ENCODE measurements at regions not wholly inside any gene's neighbourhood (a gene's known extent, or its start where the extent isn't known, plus 50 kb on each side); places are given as distances from the start of the nearest gene placed in this dataset.

- H3K36me3 ChIP-seq (ENCODE audit: insufficient read depth, low read length), result no peaks in the 10 kb centered on the region
- no peak overlapping the region for H3K4me2 ChIP-seq (ENCODE audit: low read depth, low read length, poor library complexity, severe bottlenecking)
- DNase-seq, result no peak
- H3K4me1 ChIP-seq (ENCODE audit: low read length), result no peaks in the 10 kb centered on the region
- H3K4me3 ChIP-seq (ENCODE audit: low read length), result no peak overlapping the region
- H3K27me3 ChIP-seq (ENCODE audit: low read length), result no peaks in the 10 kb centered on the region
- 0 out of 2 replicates have a peak, but pooled peaks cover 3% of the 10 kb centered on the region for H3K9me2 ChIP-seq (replicated peaks; ENCODE audit: insufficient read depth, low read length)
- no peak overlapping the region for H2AFZ ChIP-seq (ENCODE audit: low read length)
- H3K27ac ChIP-seq (ENCODE audit: low read length), result no peak overlapping the region
- no peak overlapping the region for H3K9ac ChIP-seq (ENCODE audit: low read length)
- no peaks in the 10 kb centered on the region for H4K20me1 ChIP-seq (ENCODE audit: insufficient read depth, low read depth, low read length)
- no peaks in the 10 kb centered on the region for H3K79me2 ChIP-seq (ENCODE audit: low read length)
- H3K9me3 ChIP-seq (ENCODE audit: low read length), result no peaks in the 10 kb centered on the region
These were observed 70.2 kb downstream of the CLDN1 start for GRCh38 chr3:190252080-190252479.

DNA sequence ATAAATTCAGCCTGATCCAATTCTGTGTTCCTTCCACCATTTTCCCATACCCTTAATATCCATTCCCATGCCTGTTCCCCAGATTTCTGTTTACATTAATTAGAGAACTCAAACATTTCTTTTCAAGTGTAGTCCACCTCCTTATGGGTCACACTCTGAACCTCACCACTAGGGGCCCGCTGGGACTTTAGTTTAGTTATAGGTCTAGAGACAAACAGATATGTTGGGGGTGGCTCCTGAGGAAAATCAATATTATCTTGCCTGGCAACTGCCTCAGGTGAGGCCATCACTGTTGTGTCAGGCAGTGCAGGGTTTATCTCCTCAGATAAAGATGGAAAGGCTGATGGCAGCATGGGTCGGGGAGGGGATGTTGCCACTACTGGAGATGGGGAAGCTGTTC is 72.8 kb downstream of the CLDN1 start:
- no peak overlapping the region for H3K4me2 ChIP-seq (ENCODE audit: low read depth, low read length, poor library complexity, severe bottlenecking)
- H3K4me1 ChIP-seq (ENCODE audit: low read length), result no peaks in the 10 kb centered on the region
- no peaks in the 10 kb centered on the region for H3K36me3 ChIP-seq (ENCODE audit: insufficient read depth, low read length)
- no peak overlapping the region for H2AFZ ChIP-seq (ENCODE audit: low read length)
- no peak overlapping the region for H3K27ac ChIP-seq (ENCODE audit: low read length)
- no peak overlapping the region for H3K9ac ChIP-seq (ENCODE audit: low read length)
- H3K27me3 ChIP-seq (ENCODE audit: low read length), result no peaks in the 10 kb centered on the region
- 0 out of 2 replicates have a peak, but pooled peaks cover 3% of the 10 kb centered on the region for H3K9me2 ChIP-seq (replicated peaks; ENCODE audit: insufficient read depth, low read length)
- H3K79me2 ChIP-seq (ENCODE audit: low read length), result no peaks in the 10 kb centered on the region
- DNase-seq, result no peak
- H3K9me3 ChIP-seq (ENCODE audit: low read length), result peaks cover 7% of the 10 kb centered on the region; the same call in 1 of the 2 replicates
- no peaks in the 10 kb centered on the region for H4K20me1 ChIP-seq (ENCODE audit: insufficient read depth, low read depth, low read length)
- H3K4me3 ChIP-seq (ENCODE audit: low read length), result no peak overlapping the region

DNA sequence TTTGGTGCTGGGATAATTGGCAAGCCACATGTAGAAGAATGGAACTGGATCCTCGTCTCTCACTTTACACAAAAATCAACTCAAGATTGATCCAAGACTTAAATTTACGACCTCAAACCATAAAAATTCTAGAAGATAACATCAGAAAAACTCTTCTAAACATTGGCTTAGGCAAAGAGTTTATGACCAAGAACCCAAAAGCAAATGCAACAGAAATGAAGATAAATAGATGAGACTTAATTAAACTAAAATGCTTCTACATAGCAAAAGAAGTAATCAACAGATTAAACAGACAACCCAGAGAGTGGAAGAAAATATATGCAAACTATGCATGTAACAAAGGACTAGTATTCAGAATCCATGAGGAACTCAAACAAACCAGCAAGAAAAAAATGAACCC is 80.1 kb downstream of the CLDN1 start:
- Histone ChIP-seq H2AFZ (ENCODE audit: low read length) (no peak overlapping the region), H3K9ac (ENCODE audit: low read length) (no peak overlapping the region), H3K9me2 (replicated peaks; ENCODE audit: insufficient read depth, low read length) (no peaks in the 10 kb centered on the region), H4K20me1 (ENCODE audit: insufficient read depth, low read depth, low read length) (no peaks in the 10 kb centered on the region), H3K4me3 (ENCODE audit: low read length) (no peak overlapping the region), H3K4me2 (ENCODE audit: low read depth, low read length, poor library complexity, severe bottlenecking) (no peak overlapping the region), H3K9me3 (ENCODE audit: low read length) (peaks cover 32% of the 10 kb centered on the region), H3K36me3 (ENCODE audit: insufficient read depth, low read length) (no peaks in the 10 kb centered on the region), H3K27ac (ENCODE audit: low read length) (no peak overlapping the region), H3K27me3 (ENCODE audit: low read length) (no peaks in the 10 kb centered on the region), H3K4me1 (ENCODE audit: low read length) (no peaks in the 10 kb centered on the region), H3K79me2 (ENCODE audit: low read length) (no peaks in the 10 kb centered on the region)
- no peak for DNase-seq

- no peaks in the 10 kb centered on the region for H3K4me1 ChIP-seq (ENCODE audit: low read length)
- H3K4me3 ChIP-seq (ENCODE audit: low read length), result no peak overlapping the region
- no peak overlapping the region for H2AFZ ChIP-seq (ENCODE audit: low read length)
- no peak overlapping the region for H3K9ac ChIP-seq (ENCODE audit: low read length)
- no peaks in the 10 kb centered on the region for H4K20me1 ChIP-seq (ENCODE audit: insufficient read depth, low read depth, low read length)
- no peaks in the 10 kb centered on the region for H3K9me2 ChIP-seq (replicated peaks; ENCODE audit: insufficient read depth, low read length)
- no peak for DNase-seq
- no peak overlapping the region for H3K4me2 ChIP-seq (ENCODE audit: low read depth, low read length, poor library complexity, severe bottlenecking)
- no peaks in the 10 kb centered on the region for H3K27me3 ChIP-seq (ENCODE audit: low read length)
- no peak overlapping the region for H3K27ac ChIP-seq (ENCODE audit: low read length)
- no peaks in the 10 kb centered on the region for H3K79me2 ChIP-seq (ENCODE audit: low read length)
- no peaks in the 10 kb centered on the region for H3K36me3 ChIP-seq (ENCODE audit: insufficient read depth, low read length)
- H3K9me3 ChIP-seq (ENCODE audit: low read length), result peaks cover 25% of the 10 kb centered on the region
These were observed 82.9 kb downstream of the CLDN1 start for GRCh38 chr3:190239325-190239724.

- Histone ChIP-seq H3K27me3 (ENCODE audit: low read length) (no peaks in the 10 kb centered on the region), H4K20me1 (ENCODE audit: insufficient read depth, low read depth, low read length) (no peaks in the 10 kb centered on the region), H3K79me2 (ENCODE audit: low read length) (no peaks in the 10 kb centered on the region), H3K9ac (ENCODE audit: low read length) (no peak overlapping the region), H3K9me3 (ENCODE audit: low read length) (peaks cover 25% of the 10 kb centered on the region), H3K4me2 (ENCODE audit: low read depth, low read length, poor library complexity, severe bottlenecking) (no peak overlapping the region), H3K27ac (ENCODE audit: low read length) (no peak overlapping the region), H3K4me1 (ENCODE audit: low read length) (no peaks in the 10 kb centered on the region), H2AFZ (ENCODE audit: low read length) (no peak overlapping the region), H3K9me2 (replicated peaks; ENCODE audit: insufficient read depth, low read length) (no peaks in the 10 kb centered on the region), H3K36me3 (ENCODE audit: insufficient read depth, low read length) (no peaks in the 10 kb centered on the region), H3K4me3 (ENCODE audit: low read length) (no peak overlapping the region)
- DNase-seq, result no peak
These were observed 83.4 kb downstream of the CLDN1 start for GRCh38 chr3:190238871-190239270.

GRCh38 chr3:190234621-190235020 is 87.6 kb downstream of the CLDN1 start:
- Histone ChIP-seq H3K4me2 (ENCODE audit: low read depth, low read length, poor library complexity, severe bottlenecking) (no peak overlapping the region), H3K9me2 (replicated peaks; ENCODE audit: insufficient read depth, low read length) (no peaks in the 10 kb centered on the region), H3K27ac (ENCODE audit: low read length) (no peak overlapping the region)

DNA sequence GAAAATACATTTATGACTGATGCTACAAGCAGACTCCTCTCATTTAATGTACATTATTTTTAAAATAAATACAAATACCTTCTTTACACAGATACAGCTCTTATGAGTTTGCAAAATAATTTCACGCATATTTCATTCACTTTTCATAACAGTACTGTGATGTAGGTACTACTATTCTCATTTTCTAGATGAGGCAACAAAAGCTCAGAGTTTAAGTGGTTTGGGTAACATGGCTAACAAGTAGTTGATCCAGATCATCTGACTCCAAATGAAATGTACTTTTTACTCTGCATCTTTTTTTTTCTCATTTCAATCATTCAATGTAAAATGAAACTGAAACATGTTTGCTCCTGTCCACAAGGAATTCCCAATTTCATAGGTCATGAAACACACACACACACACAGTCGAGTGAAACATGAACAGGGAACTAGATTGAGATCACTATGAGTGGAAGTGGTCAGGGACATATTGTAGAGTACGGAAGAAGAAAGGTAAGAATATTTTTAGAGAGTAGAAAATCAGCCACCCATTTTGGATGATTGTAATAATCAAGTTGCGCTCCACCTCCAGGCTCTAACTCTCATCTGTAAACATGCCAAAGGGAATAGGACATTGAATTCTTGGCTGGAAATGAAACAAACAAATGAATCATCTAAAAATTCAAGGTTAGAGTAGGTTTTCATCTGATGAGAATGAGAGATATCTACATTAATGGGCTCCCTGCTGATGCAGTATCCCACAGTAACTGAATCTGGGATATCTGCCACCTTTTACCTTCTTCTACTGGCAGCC is 92.4 kb downstream of the CLDN1 start:
- no peaks in the 10 kb centered on the region; the same call in 1 of the 2 replicates for H3K9me3 ChIP-seq (ENCODE audit: low read length)
- H3K79me2 ChIP-seq (ENCODE audit: low read length), result no peaks in the 10 kb centered on the region
- no peaks in the 10 kb centered on the region for H3K9me2 ChIP-seq (replicated peaks; ENCODE audit: insufficient read depth, low read length)
- no peaks in the 10 kb centered on the region for H3K36me3 ChIP-seq (ENCODE audit: insufficient read depth, low read length)
- no peak overlapping the region for H3K9ac ChIP-seq (ENCODE audit: low read length)
- no peak for DNase-seq
- no peak overlapping the region for H2AFZ ChIP-seq (ENCODE audit: low read length)
- no peaks in the 10 kb centered on the region for H4K20me1 ChIP-seq (ENCODE audit: insufficient read depth, low read depth, low read length)
- H3K27me3 ChIP-seq (ENCODE audit: low read length), result no peaks in the 10 kb centered on the region
- H3K4me1 ChIP-seq (ENCODE audit: low read length), result no peaks in the 10 kb centered on the region
- H3K27ac ChIP-seq (ENCODE audit: low read length), result no peak overlapping the region
- H3K4me3 ChIP-seq (ENCODE audit: low read length), result no peak overlapping the region
- no peak overlapping the region for H3K4me2 ChIP-seq (ENCODE audit: low read depth, low read length, poor library complexity, severe bottlenecking)

More at GRCh38 chr3:190234621-190235020, 87.6 kb downstream of the CLDN1 start:
- Histone ChIP-seq H3K9me3 (ENCODE audit: low read length) (peaks cover 15% of the 10 kb centered on the region; the same call in 1 of the 2 replicates), H4K20me1 (ENCODE audit: insufficient read depth, low read depth, low read length) (no peaks in the 10 kb centered on the region), H3K9ac (ENCODE audit: low read length) (no peak overlapping the region), H3K36me3 (ENCODE audit: insufficient read depth, low read length) (no peaks in the 10 kb centered on the region), H2AFZ (ENCODE audit: low read length) (no peak overlapping the region), H3K79me2 (ENCODE audit: low read length) (no peaks in the 10 kb centered on the region), H3K4me3 (ENCODE audit: low read length) (no peak overlapping the region), H3K27me3 (ENCODE audit: low read length) (no peaks in the 10 kb centered on the region), H3K4me1 (ENCODE audit: low read length) (no peaks in the 10 kb centered on the region)
- no peak for DNase-seq

DNA sequence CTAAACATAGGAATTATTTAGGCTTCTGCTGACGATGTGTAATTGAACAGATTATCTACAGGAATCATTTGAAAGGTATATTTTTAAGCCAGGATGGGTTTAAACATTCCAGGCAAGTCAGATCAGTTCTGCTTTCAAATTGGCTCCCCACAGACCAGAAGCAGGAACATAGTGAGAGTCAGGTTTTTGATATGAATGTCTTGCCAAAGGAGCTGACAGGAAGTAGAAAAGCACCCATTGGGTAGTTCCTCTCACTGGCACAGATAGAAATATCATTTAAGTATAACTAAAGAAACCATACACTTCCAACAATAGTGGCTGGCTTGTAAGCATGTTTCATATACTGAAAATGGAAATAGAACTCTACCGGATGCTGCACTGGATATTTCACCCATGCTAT is 95.2 kb downstream of the CLDN1 start:
- Histone ChIP-seq H3K4me3 (ENCODE audit: low read length) (no peak overlapping the region), H3K4me1 (ENCODE audit: low read length) (no peaks in the 10 kb centered on the region), H3K79me2 (ENCODE audit: low read length) (no peaks in the 10 kb centered on the region), H3K36me3 (ENCODE audit: insufficient read depth, low read length) (no peaks in the 10 kb centered on the region), H2AFZ (ENCODE audit: low read length) (no peak overlapping the region), H3K4me2 (ENCODE audit: low read depth, low read length, poor library complexity, severe bottlenecking) (no peak overlapping the region), H3K9me2 (replicated peaks; ENCODE audit: insufficient read depth, low read length) (no peaks in the 10 kb centered on the region), H3K9ac (ENCODE audit: low read length) (no peak overlapping the region), H3K9me3 (ENCODE audit: low read length) (no peaks in the 10 kb centered on the region), H3K27ac (ENCODE audit: low read length) (no peak overlapping the region), H4K20me1 (ENCODE audit: insufficient read depth, low read depth, low read length) (no peaks in the 10 kb centered on the region), H3K27me3 (ENCODE audit: low read length) (no peaks in the 10 kb centered on the region)
- DNase-seq, result no peak
